GM12878 (cell line): ENCODE measurements at regions not wholly inside any gene's neighbourhood (a gene's known extent, or its start where the extent isn't known, plus 50 kb on each side); places are given as distances from the start of the nearest gene placed in this dataset.

Experiments
- ATAC-seq: fragments of 200-7000 bp; cut with Tn5 transposase; 3 replicates; pipeline ENCODE4 v1.9.1; 2020; ENCODE audit warnings: mild to moderate bottlenecking, moderate library complexity
- BruUV-seq: library from RNA; stranded (reverse); fragments of 400-500 nt; replicated peaks from 2 replicates; lab custom pipeline; 2021; lab: Mats Ljungman, UMichigan
- CTCF ChIA-PET: fragments of 300-600 bp; sonication (Branson Sonifier 250); formaldehyde crosslinking; extraction: SDS; loops from one replicate; lab custom pipeline; 2021; ENCODE audit warnings: inconsistent platforms; lab: Yijun Ruan, JAX
- POLR2A ChIA-PET: fragments of 350-600 bp; formaldehyde crosslinking; extraction: SDS; loops from one replicate; lab custom pipeline; 2021; ENCODE audit warnings: inconsistent platforms; lab: Charles Lee
- RAD21 ChIA-PET: fragments of 300-600 bp; sonication (Branson Sonifier 250); formaldehyde crosslinking; loops from one replicate; lab custom pipeline; 2023; ENCODE audit warnings: antibody characterized with exemption; ENCODE audit not compliant: unreplicated experiment; lab: Charles Lee
- SMC1A ChIA-PET: fragments of 300-600 bp; sonication (Branson Sonifier 250); formaldehyde crosslinking; loops from one replicate; lab custom pipeline; 2023; ENCODE audit not compliant: unreplicated experiment, uncharacterized antibody; lab: Charles Lee
- DNase-seq: peaks from one replicate; pipeline ENCODE4 v3.0.0-alpha.2; 2011; ENCODE audit warnings: low read depth, low spot score
- FAIRE-seq: peaks from 3 replicates; lab custom pipeline; 2011; peaks lifted over from hg19 to GRCh38; lab: Jason Lieb, UNC
- H2AFZ ChIP-seq: 2 replicates; pipeline ENCODE4 v1.6.0; 2011; ENCODE audit warnings: low read depth, low read length, control low read depth; ENCODE audit not compliant: control insufficient read depth
- H3K27ac ChIP-seq: 2 replicates; pipeline ENCODE4 v1.5.1; 2011; ENCODE audit warnings: control low read depth; ENCODE audit not compliant: control insufficient read depth, insufficient read depth
- H3K27me3 ChIP-seq, 2 experiments: replicated peaks in 1 of 2; 2 replicates each; pipeline versions ENCODE4 v1.6.0 to v1.6.1; 2011; ENCODE audit warnings: low read length in 1 of 2; ENCODE audit not compliant: control insufficient read depth in 2 of 2, insufficient read depth in 2 of 2
- H3K36me3 ChIP-seq, 2 experiments: 2 replicates each; pipeline ENCODE4 v1.5.1; 2011; ENCODE audit warnings: low read length in 1 of 2; ENCODE audit not compliant: control insufficient read depth in 2 of 2, insufficient read depth in 2 of 2
- H3K4me1 ChIP-seq: 2 replicates; pipeline ENCODE4 v1.6.1; 2011; ENCODE audit warnings: mild to moderate bottlenecking, low read length, moderate library complexity, mixed read lengths; ENCODE audit not compliant: control insufficient read depth, insufficient read depth
- H3K4me2 ChIP-seq: 2 replicates; pipeline ENCODE4 v1.6.0; 2011; ENCODE audit warnings: control low read depth; ENCODE audit not compliant: control insufficient read depth, insufficient read depth
- H3K4me3 ChIP-seq: fragments of 200-600 bp; sonication (generic); 2 replicates; pipeline ENCODE4 v1.5.1; 2016
- H3K79me2 ChIP-seq: 2 replicates; pipeline ENCODE4 v1.6.0; 2011; ENCODE audit warnings: low read length; ENCODE audit not compliant: control insufficient read depth, insufficient read depth
- H3K9ac ChIP-seq: 2 replicates; pipeline ENCODE4 v1.8.0; 2011; ENCODE audit warnings: low read length, control low read depth, mixed read lengths; ENCODE audit not compliant: control insufficient read depth, insufficient read depth
- H3K9me3 ChIP-seq: replicated peaks from 3 replicates; pipeline ENCODE4 v1.5.1; 2011; ENCODE audit warnings: mild to moderate bottlenecking, low read length; ENCODE audit not compliant: control insufficient read depth, insufficient read depth
- H4K20me1 ChIP-seq: 2 replicates; pipeline ENCODE4 v1.6.0; 2011; ENCODE audit not compliant: control insufficient read depth, insufficient read depth
- CEBPB ChIP-seq, 2 experiments: fragments of 150-350 bp in 1 of 2; IDR thresholded peaks; 2 replicates each; pipeline ENCODE4 v1.6.1; 2012 to 2014; ENCODE audit warnings: low read depth in 2 of 2, low read length in 2 of 2, borderline replicate concordance in 1 of 2, inconsistent platforms in 1 of 2
- ETV6 ChIP-seq, 2 experiments: fragments of 450-650 bp in 1 of 2; IDR thresholded peaks in 1 of 2; conservative IDR thresholded peaks in 1 of 2; 2 replicates each; pipeline ENCODE4 v1.6.1; 2014; ENCODE audit warnings: antibody characterized with exemption in 1 of 2, borderline replicate concordance in 1 of 2, low read depth in 1 of 2, mild to moderate bottlenecking in 1 of 2, moderate library complexity in 1 of 2
- JUNB ChIP-seq: IDR thresholded peaks from 2 replicates; pipeline ENCODE4 v1.6.1; 2016; ENCODE audit warnings: antibody characterized with exemption, mild to moderate bottlenecking
- NFIC ChIP-seq: IDR thresholded peaks from 2 replicates; pipeline ENCODE4 v1.6.1; 2012; ENCODE audit warnings: low read depth, mild to moderate bottlenecking, inconsistent platforms, low read length, moderate library complexity
- NFYA ChIP-seq: IDR thresholded peaks from 2 replicates; pipeline ENCODE4 v1.6.1; 2011; ENCODE audit warnings: low read depth, mild to moderate bottlenecking, low read length, improper control_type of control experiment, borderline replicate concordance
- NR2F1 ChIP-seq: fragments of 450-650 bp; conservative IDR thresholded peaks from 2 replicates; pipeline ENCODE4 v1.6.1; 2017; ENCODE audit warnings: mild to moderate bottlenecking
- PML ChIP-seq: IDR thresholded peaks from 2 replicates; pipeline ENCODE4 v1.6.1; 2012; ENCODE audit warnings: low read length, inconsistent platforms
- POU2F2 ChIP-seq: IDR thresholded peaks from 3 replicates; pipeline ENCODE4 v1.6.1; 2011; ENCODE audit warnings: low read depth, mild to moderate bottlenecking, low read length, borderline replicate concordance
- RAD51 ChIP-seq: fragments of 450-650 bp; IDR thresholded peaks from 2 replicates; pipeline ENCODE4 v1.6.1; 2016; ENCODE audit warnings: moderate library complexity, mild to moderate bottlenecking, inconsistent platforms
- SMAD1 ChIP-seq: fragments of 450-650 bp; IDR thresholded peaks from 2 replicates; pipeline ENCODE4 v1.6.1; 2018; ENCODE audit warnings: mild to moderate bottlenecking, low read depth; ENCODE audit not compliant: partially characterized antibody
- SPI1 ChIP-seq: IDR thresholded peaks from 2 replicates; pipeline ENCODE4 v1.6.1; 2011; ENCODE audit warnings: low read depth, mild to moderate bottlenecking, low read length, moderate library complexity, borderline replicate concordance; ENCODE audit not compliant: insufficient read depth
- TAF1 ChIP-seq: IDR thresholded peaks from 2 replicates; pipeline ENCODE4 v1.6.1; 2011; ENCODE audit warnings: mild to moderate bottlenecking, low read depth, low read length, borderline replicate concordance
- USF2 ChIP-seq: IDR thresholded peaks from 2 replicates; pipeline ENCODE4 v1.6.1; 2011; ENCODE audit warnings: low read depth, low read length, improper control_type of control experiment, borderline replicate concordance
- ZZZ3 ChIP-seq: IDR thresholded peaks from 2 replicates; pipeline ENCODE4 v1.6.1; 2011; ENCODE audit warnings: low read depth; ENCODE audit not compliant: control insufficient read depth, insufficient read length
- WGBS: methylation state at CpG from one replicate; pipeline ENCODE4 v1.1.6; 2016; ENCODE audit warnings: low lambda C conversion rate; ENCODE audit not compliant: insufficient replicate concordance, insufficient coverage; ENCODE audit errors: missing lambda C conversion rate; 5-methylcytosine and 5-hydroxymethylcytosine counted together
- in situ Hi-C: fragments of 300-500 bp; cut with MboI; formaldehyde crosslinking; loops from 9 replicates; pipeline ENCODE4 v1.14.3; 2018; ENCODE audit warnings: mixed read lengths
- intact Hi-C: fragments of 100-400 bp; cut with micrococcal nuclease; formaldehyde crosslinking; loops from one replicate; pipeline ENCODE4 v1.14.2; 2022; ENCODE audit not compliant: unreplicated experiment
- TF ChIP-seq, protein P1 (sequence below): fragments of 450-650 bp; formaldehyde crosslinking; IDR thresholded peaks from 2 replicates; pipeline ENCODE4 v1.4.0; 2022; ENCODE audit warnings: mild to moderate bottlenecking, moderate library complexity
- TF ChIP-seq, protein P2 (sequence below): fragments of 450-650 bp; IDR thresholded peaks from 2 replicates; pipeline ENCODE4 v1.6.1; 2017; ENCODE audit warnings: mild to moderate bottlenecking, low read depth, inconsistent platforms; ENCODE audit not compliant: poor library complexity, severe bottlenecking
- TF ChIP-seq, protein P3 (sequence below): fragments of 450-650 bp; IDR thresholded peaks from 2 replicates; pipeline ENCODE4 v1.6.1; 2014; ENCODE audit warnings: mild to moderate bottlenecking

GRCh38 chr5:150960791-150961396, 56.1 kb upstream of the ZNF300 start:
- no peaks in the 10 kb centered on the region; the same call in 1 of the 3 replicates for H3K9me3 ChIP-seq
- H3K79me2 ChIP-seq: no peaks in the 10 kb centered on the region
- H3K4me2 ChIP-seq: no peak overlapping the region
- BruUV-seq: no TSS peak
- CTCF ChIA-PET: no interaction called here
- intact Hi-C loops: no loop called here
- no peak overlapping the region for H3K9ac ChIP-seq
- H3K4me1 ChIP-seq: no peaks in the 10 kb centered on the region
- no peak overlapping the region for H2AFZ ChIP-seq
- ATAC-seq: no peak
- no peak overlapping the region for H3K27ac ChIP-seq
- DNase-seq: no peak
- no peak overlapping the region for H3K4me3 ChIP-seq
- FAIRE-seq: no peak
- RAD21 ChIA-PET: no interaction called here
- in situ Hi-C loops: no loop called here
- SMC1A ChIA-PET: no interaction called here
- no peaks in the 10 kb centered on the region for H3K27me3 ChIP-seq
- POLR2A ChIA-PET: no interaction called here
- no peaks in the 10 kb centered on the region for H3K36me3 ChIP-seq
- WGBS: 89% methylated on average over 1 of the region's 1 CpG
- H4K20me1 ChIP-seq: no peaks in the 10 kb centered on the region
- TF ChIP-seq PML (no peak), NFYA (no peak), SMAD1 (no peak), USF2 (no peak), ZZZ3 (no peak), JUNB (no peak), ETV6 (conservative IDR thresholded peaks at IDR 0.05 in 1 of 2, IDR thresholded peaks at IDR 0.05 in 1 of 2; ENCODE audit: borderline replicate concordance in 1 of 2, low read depth in 1 of 2) (no peak), RAD51 (no peak), SPI1 (no peak), NR2F1 (no peak), POU2F2 (no peak), TAF1 (no peak), CEBPB (IDR thresholded peaks at IDR 0.05; ENCODE audit: borderline replicate concordance in 1 of 2, low read depth in 2 of 2, low read length in 2 of 2) (no peak), NFIC (no peak)
- TF ChIP-seq, protein P1, sequence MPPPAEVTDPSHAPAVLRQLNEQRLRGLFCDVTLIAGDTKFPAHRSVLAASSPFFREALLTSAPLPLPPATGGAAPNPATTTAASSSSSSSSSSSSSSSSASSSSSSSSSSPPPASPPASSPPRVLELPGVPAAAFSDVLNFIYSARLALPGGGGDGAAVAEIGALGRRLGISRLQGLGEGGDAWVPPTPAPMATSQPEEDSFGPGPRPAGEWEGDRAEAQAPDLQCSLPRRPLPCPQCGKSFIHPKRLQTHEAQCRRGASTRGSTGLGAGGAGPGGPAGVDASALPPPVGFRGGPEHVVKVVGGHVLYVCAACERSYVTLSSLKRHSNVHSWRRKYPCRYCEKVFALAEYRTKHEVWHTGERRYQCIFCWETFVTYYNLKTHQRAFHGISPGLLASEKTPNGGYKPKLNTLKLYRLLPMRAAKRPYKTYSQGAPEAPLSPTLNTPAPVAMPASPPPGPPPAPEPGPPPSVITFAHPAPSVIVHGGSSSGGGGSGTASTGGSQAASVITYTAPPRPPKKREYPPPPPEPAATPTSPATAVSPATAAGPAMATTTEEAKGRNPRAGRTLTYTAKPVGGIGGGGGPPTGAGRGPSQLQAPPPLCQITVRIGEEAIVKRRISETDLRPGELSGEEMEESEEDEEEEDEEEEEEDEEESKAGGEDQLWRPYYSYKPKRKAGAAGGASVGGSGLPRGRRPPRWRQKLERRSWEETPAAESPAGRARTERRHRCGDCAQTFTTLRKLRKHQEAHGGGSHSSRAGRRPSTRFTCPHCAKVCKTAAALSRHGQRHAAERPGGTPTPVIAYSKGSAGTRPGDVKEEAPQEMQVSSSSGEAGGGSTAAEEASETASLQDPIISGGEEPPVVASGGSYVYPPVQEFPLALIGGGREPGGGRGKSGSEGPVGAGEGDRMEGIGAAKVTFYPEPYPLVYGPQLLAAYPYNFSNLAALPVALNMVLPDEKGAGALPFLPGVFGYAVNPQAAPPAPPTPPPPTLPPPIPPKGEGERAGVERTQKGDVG (CRISPR knock-in tag): no peak
- TF ChIP-seq, protein P2, sequence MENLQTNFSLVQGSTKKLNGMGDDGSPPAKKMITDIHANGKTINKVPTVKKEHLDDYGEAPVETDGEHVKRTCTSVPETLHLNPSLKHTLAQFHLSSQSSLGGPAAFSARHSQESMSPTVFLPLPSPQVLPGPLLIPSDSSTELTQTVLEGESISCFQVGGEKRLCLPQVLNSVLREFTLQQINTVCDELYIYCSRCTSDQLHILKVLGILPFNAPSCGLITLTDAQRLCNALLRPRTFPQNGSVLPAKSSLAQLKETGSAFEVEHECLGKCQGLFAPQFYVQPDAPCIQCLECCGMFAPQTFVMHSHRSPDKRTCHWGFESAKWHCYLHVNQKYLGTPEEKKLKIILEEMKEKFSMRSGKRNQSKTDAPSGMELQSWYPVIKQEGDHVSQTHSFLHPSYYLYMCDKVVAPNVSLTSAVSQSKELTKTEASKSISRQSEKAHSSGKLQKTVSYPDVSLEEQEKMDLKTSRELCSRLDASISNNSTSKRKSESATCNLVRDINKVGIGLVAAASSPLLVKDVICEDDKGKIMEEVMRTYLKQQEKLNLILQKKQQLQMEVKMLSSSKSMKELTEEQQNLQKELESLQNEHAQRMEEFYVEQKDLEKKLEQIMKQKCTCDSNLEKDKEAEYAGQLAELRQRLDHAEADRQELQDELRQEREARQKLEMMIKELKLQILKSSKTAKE: no peak
- TF ChIP-seq, protein P3, sequence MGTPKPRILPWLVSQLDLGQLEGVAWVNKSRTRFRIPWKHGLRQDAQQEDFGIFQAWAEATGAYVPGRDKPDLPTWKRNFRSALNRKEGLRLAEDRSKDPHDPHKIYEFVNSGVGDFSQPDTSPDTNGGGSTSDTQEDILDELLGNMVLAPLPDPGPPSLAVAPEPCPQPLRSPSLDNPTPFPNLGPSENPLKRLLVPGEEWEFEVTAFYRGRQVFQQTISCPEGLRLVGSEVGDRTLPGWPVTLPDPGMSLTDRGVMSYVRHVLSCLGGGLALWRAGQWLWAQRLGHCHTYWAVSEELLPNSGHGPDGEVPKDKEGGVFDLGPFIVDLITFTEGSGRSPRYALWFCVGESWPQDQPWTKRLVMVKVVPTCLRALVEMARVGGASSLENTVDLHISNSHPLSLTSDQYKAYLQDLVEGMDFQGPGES: no peak
